ENCODE measurements at regions not wholly inside any gene's neighbourhood (a gene's known extent, or its start where the extent isn't known, plus 50 kb on each side); places are given as distances from the start of the nearest gene placed in this dataset.

- intact Hi-C loops (cut with micrococcal nuclease; ENCODE audit: unreplicated experiment) = no loop called here
- CTCF ChIA-PET = no interaction called here
Measured at GRCh38 chr4:72629540-72629939, 60.5 kb upstream of the ADAMTS3 start.

GRCh38 chr4:72627723-72628122 lies 58.7 kb upstream of the ADAMTS3 start:
- BruUV-seq (replicated peaks) = no TSS peak
- no peak overlapping the region for H3K4me3 ChIP-seq (ENCODE audit: low read depth, low read length, poor library complexity, severe bottlenecking)
- no peak overlapping the region for H3K27ac ChIP-seq (ENCODE audit: low read depth, low read length, poor library complexity, severe bottlenecking)
- H3K27me3 ChIP-seq (replicated peaks; ENCODE audit: insufficient read depth, low read depth, low read length, poor library complexity) = no peaks in the 10 kb centered on the region
- no peaks in the 10 kb centered on the region for H3K9me3 ChIP-seq (ENCODE audit: low read depth, low read length, poor library complexity, severe bottlenecking)
- H3K4me1 ChIP-seq (ENCODE audit: insufficient read depth, low read length, poor library complexity, severe bottlenecking) = no peaks in the 10 kb centered on the region
- no peak for DNase-seq (ENCODE audit: low spot score)
- TF ChIP-seq CTCF (conservative IDR thresholded peaks at IDR 0.05; ENCODE audit: low read depth, low read length) (no peak), EZH2 (IDR thresholded peaks at IDR 0.05; ENCODE audit: borderline replicate concordance, low read depth, low read length, poor library complexity, severe bottlenecking) (no peak)
- intact Hi-C loops (cut with micrococcal nuclease; ENCODE audit: unreplicated experiment) = no loop called here
- ChIA-PET CTCF (no interaction called here), POLR2A (ENCODE audit: low non-redundant PET) (no interaction called here)
- H3K36me3 ChIP-seq (ENCODE audit: insufficient read depth, low read length, poor library complexity, severe bottlenecking) = no peaks in the 10 kb centered on the region

More at GRCh38 chr4:72629540-72629939, 60.5 kb upstream of the ADAMTS3 start:
- Histone ChIP-seq H3K4me3 (ENCODE audit: low read depth, low read length, poor library complexity, severe bottlenecking) (no peak overlapping the region), H3K27me3 (replicated peaks; ENCODE audit: insufficient read depth, low read depth, low read length, poor library complexity) (no peaks in the 10 kb centered on the region), H3K27ac (ENCODE audit: low read depth, low read length, poor library complexity, severe bottlenecking) (no peak overlapping the region), H3K4me1 (ENCODE audit: insufficient read depth, low read length, poor library complexity, severe bottlenecking) (no peaks in the 10 kb centered on the region), H3K9me3 (ENCODE audit: low read depth, low read length, poor library complexity, severe bottlenecking) (no peaks in the 10 kb centered on the region), H3K36me3 (ENCODE audit: insufficient read depth, low read length, poor library complexity, severe bottlenecking) (no peaks in the 10 kb centered on the region)
- POLR2A ChIA-PET (ENCODE audit: low non-redundant PET) = no interaction called here
- no TSS peak for BruUV-seq (replicated peaks)
- no peak for DNase-seq (ENCODE audit: low spot score)
- TF ChIP-seq CTCF (conservative IDR thresholded peaks at IDR 0.05; ENCODE audit: low read depth, low read length) = no peak
- no peak for TF ChIP-seq EZH2 (IDR thresholded peaks at IDR 0.05; ENCODE audit: borderline replicate concordance, low read depth, low read length, poor library complexity, severe bottlenecking)
